DND-41 (cell line): ENCODE measurements at regions not wholly inside any gene's neighbourhood (a gene's known extent, or its start where the extent isn't known, plus 50 kb on each side); places are given as distances from the start of the nearest gene placed in this dataset.

Source experiments
- CTCF ChIP-seq: IDR thresholded peaks from 2 replicates; pipeline ENCODE4 v1.5.1; 2012; ENCODE audit warnings: borderline replicate concordance, low read length, moderate library complexity, mild to moderate bottlenecking; ENCODE audit not compliant: poor library complexity, severe bottlenecking; ENCODE audit errors: extremely low read depth
- EZH2 ChIP-seq: IDR thresholded peaks from 3 replicates; pipeline ENCODE4 v1.6.1; 2012; ENCODE audit warnings: borderline replicate concordance, low read depth, mild to moderate bottlenecking, moderate library complexity, low read length, inconsistent platforms; ENCODE audit not compliant: severe bottlenecking

GRCh38 chrX:94751611-94752010, 1077.6 kb downstream of the FAM133A start:
- TF ChIP-seq CTCF (no peak), EZH2 (no peak)
